Endothelial cell of umbilical vein (primary cell): ENCODE measurements at regions not wholly inside any gene's neighbourhood (a gene's known extent, or its start where the extent isn't known, plus 50 kb on each side); places are given as distances from the start of the nearest gene placed in this dataset.

ENCODE experiments used
- BruUV-seq: library from RNA; stranded (reverse); fragments of 400-500 nt; replicated peaks from 2 replicates; lab custom pipeline; 2021; lab: Mats Ljungman, UMichigan
- CTCF ChIA-PET: fragments of 300-600, 350-600 bp; sonication (Branson Sonifier 250); formaldehyde crosslinking; loops from one replicate; lab custom pipeline; 2021; ENCODE audit warnings: antibody characterized with exemption, inconsistent platforms; lab: Charles Lee
- POLR2A ChIA-PET: fragments of 300-600, 350-600 bp; sonication (Branson Sonifier 250); formaldehyde crosslinking; loops from one replicate; lab custom pipeline; 2021; ENCODE audit warnings: antibody characterized with exemption, inconsistent platforms; lab: Charles Lee
- DNase-seq: peaks from one replicate; pipeline ENCODE4 v3.0.0-alpha.2; 2011; ENCODE audit warnings: low read depth, low spot score
- FAIRE-seq: peaks from 2 replicates; lab custom pipeline; 2011; peaks lifted over from hg19 to GRCh38; lab: Jason Lieb, UNC
- H2AFZ ChIP-seq: 2 replicates; pipeline ENCODE4 v1.6.0; 2012; ENCODE audit warnings: low read depth, low read length, control low read depth, inconsistent platforms
- H3K27ac ChIP-seq: 2 replicates; pipeline ENCODE4 v1.5.1; 2011; ENCODE audit warnings: low read depth, mild to moderate bottlenecking, control low read depth, low read length, moderate library complexity; ENCODE audit not compliant: insufficient read depth
- H3K27me3 ChIP-seq, 2 experiments: 2 replicates each; pipeline versions ENCODE4 v1.6.0 to v1.6.1; 2011; ENCODE audit warnings: low read length in 2 of 2, mixed read lengths in 1 of 2; ENCODE audit not compliant: control insufficient read depth in 2 of 2, insufficient read depth in 2 of 2
- H3K36me3 ChIP-seq, 2 experiments: 2 replicates in 1 of 2; 3 replicates in 1 of 2; pipeline ENCODE4 v1.5.1; 2011; ENCODE audit warnings: low read length in 2 of 2, mild to moderate bottlenecking in 1 of 2, moderate library complexity in 1 of 2; ENCODE audit not compliant: control insufficient read depth in 2 of 2, insufficient read depth in 2 of 2; ENCODE audit errors: extremely low read depth in 1 of 2
- H3K4me1 ChIP-seq: 3 replicates; pipeline ENCODE4 v1.5.1; 2011; ENCODE audit warnings: mild to moderate bottlenecking, low read length; ENCODE audit not compliant: control insufficient read depth, insufficient read depth; ENCODE audit errors: extremely low read depth
- H3K4me2 ChIP-seq: 2 replicates; pipeline ENCODE4 v1.6.1; 2011; ENCODE audit warnings: low read length, control low read depth, mixed read lengths; ENCODE audit not compliant: insufficient read depth
- H3K4me3 ChIP-seq, 3 experiments: fragments of 200-600 bp in 1 of 3; sonication (generic), shearing (Covaris generic) in 1 of 3; replicated peaks in 1 of 3; 2 replicates each; pipeline ENCODE4 v1.5.1; 2011 to 2016; ENCODE audit warnings: control low read depth in 3 of 3, low read length in 3 of 3, mild to moderate bottlenecking in 2 of 3, inconsistent platforms in 1 of 3, low read depth in 1 of 3, moderate library complexity in 1 of 3; ENCODE audit not compliant: insufficient read depth in 1 of 3
- H3K79me2 ChIP-seq: 2 replicates; pipeline ENCODE4 v1.6.0; 2012; ENCODE audit warnings: low read length, inconsistent platforms; ENCODE audit not compliant: control insufficient read depth, insufficient read depth
- H3K9ac ChIP-seq: replicated peaks from 2 replicates; pipeline ENCODE3; 2011; ENCODE audit warnings: low read length, control low read depth; ENCODE audit not compliant: insufficient read depth; ENCODE audit errors: extremely low read depth
- H3K9me1 ChIP-seq: replicated peaks from 3 replicates; pipeline ENCODE4 v1.6.0; 2011; ENCODE audit warnings: mild to moderate bottlenecking, low read length; ENCODE audit not compliant: control insufficient read depth, insufficient read depth; ENCODE audit errors: extremely low read depth
- H3K9me3 ChIP-seq: replicated peaks from 2 replicates; pipeline ENCODE4 v1.5.1; 2012; ENCODE audit warnings: low read length, inconsistent platforms; ENCODE audit not compliant: control insufficient read depth, insufficient read depth
- H4K20me1 ChIP-seq: replicated peaks from 2 replicates; pipeline ENCODE3; 2011; ENCODE audit warnings: mild to moderate bottlenecking, low read length; ENCODE audit not compliant: control insufficient read depth, insufficient read depth; ENCODE audit errors: extremely low read depth
- CTCF ChIP-seq, 2 donors: IDR thresholded peaks; 1 replicate in 1 of 2; 2 replicates in 1 of 2; pipeline ENCODE4 v1.5.1; 2011; ENCODE audit warnings: low read length in 2 of 2, mild to moderate bottlenecking in 2 of 2, moderate library complexity in 2 of 2, control low read depth in 1 of 2, inconsistent platforms in 1 of 2, low read depth in 1 of 2; ENCODE audit not compliant: insufficient read depth in 1 of 2; ENCODE audit errors: extremely low read depth in 1 of 2
- EZH2 ChIP-seq: IDR thresholded peaks from 2 replicates; pipeline ENCODE4 v1.6.1; 2012; ENCODE audit warnings: borderline replicate concordance, low read depth, mild to moderate bottlenecking, moderate library complexity, low read length, inconsistent platforms; ENCODE audit not compliant: severe bottlenecking
- FOS ChIP-seq: IDR thresholded peaks from 2 replicates; pipeline ENCODE4 v1.6.1; 2011; ENCODE audit warnings: mild to moderate bottlenecking, low read length, moderate library complexity, borderline replicate concordance; ENCODE audit not compliant: insufficient read depth
- GATA2 ChIP-seq: IDR thresholded peaks from 2 replicates; pipeline ENCODE4 v1.7.0; 2011; ENCODE audit warnings: low read depth, mild to moderate bottlenecking, moderate library complexity, mixed read lengths, low read length; ENCODE audit not compliant: insufficient read length, insufficient read depth
- JUN ChIP-seq: IDR thresholded peaks from 2 replicates; pipeline ENCODE4 v1.6.1; 2011; ENCODE audit warnings: borderline replicate concordance, low read depth; ENCODE audit not compliant: insufficient read length, insufficient read depth
- MAX ChIP-seq: IDR thresholded peaks from 2 replicates; pipeline ENCODE4 v1.6.1; 2011; ENCODE audit not compliant: insufficient read depth, insufficient read length
- MYC ChIP-seq: IDR thresholded peaks from one replicate; pipeline ENCODE4 v1.6.1; 2011; ENCODE audit warnings: mild to moderate bottlenecking, low read depth, low read length
- POLR2A ChIP-seq: IDR thresholded peaks from 2 replicates; pipeline ENCODE4 v1.6.1; 2012; ENCODE audit warnings: low read depth, mild to moderate bottlenecking, control low read depth, low read length
- POLR2AphosphoS5 ChIP-seq: IDR thresholded peaks from 2 replicates; pipeline ENCODE4 v1.6.1; 2012; ENCODE audit warnings: low read depth, mild to moderate bottlenecking, control low read depth, low read length, moderate library complexity; ENCODE audit not compliant: insufficient read depth
- dilution Hi-C: fragments of 300-500 bp; cut with MboI; formaldehyde crosslinking; loops from one replicate; pipeline ENCODE4 v1.15.0; 2019; ENCODE audit warnings: low sequenced_read_pairs; ENCODE audit not compliant: extremely low pct_ligation_motif_present
- intact Hi-C: fragments of 100-400 bp; cut with micrococcal nuclease; formaldehyde crosslinking; loops from one replicate; pipeline ENCODE4 v1.10.0; 2022

- FAIRE-seq, result no peak
These were observed 333.8 kb upstream of the CTNND2 start for GRCh38 chr5:12237837-12238575.

More at GRCh38 chr5:12237837-12238575, 333.8 kb upstream of the CTNND2 start:
- Histone ChIP-seq H3K27me3 (no peaks in the 10 kb centered on the region), H3K27ac (no peak overlapping the region), H3K4me1 (no peaks in the 10 kb centered on the region), H3K9me3 (peaks cover 2% of the 10 kb centered on the region), H4K20me1 (no peaks in the 10 kb centered on the region), H3K9me1 (no peaks in the 10 kb centered on the region), H3K79me2 (no peaks in the 10 kb centered on the region), H3K4me3 (no peak overlapping the region), H3K9ac (no peak overlapping the region), H3K36me3 (no peaks in the 10 kb centered on the region), H2AFZ (no peak overlapping the region), H3K4me2 (no peak overlapping the region)
- TF ChIP-seq CTCF (IDR thresholded peaks at IDR 0.05; ENCODE audit: extremely low read depth in 1 of 2, insufficient read depth in 1 of 2, low read depth in 1 of 2, low read length in 2 of 2) (no peak), EZH2 (no peak), GATA2 (no peak), MYC (no peak), JUN (no peak), MAX (no peak), FOS (no peak), POLR2A (no peak), POLR2AphosphoS5 (no peak)
- CTCF ChIA-PET, result no interaction called here
- BruUV-seq, result no TSS peak
- DNase-seq, result no peak
- POLR2A ChIA-PET, result no interaction called here
- intact Hi-C loops (no loop called here), dilution Hi-C loops (no loop called here)
